Endothelial cell of umbilical vein (primary cell): ENCODE measurements at regions not wholly inside any gene's neighbourhood (a gene's known extent, or its start where the extent isn't known, plus 50 kb on each side); places are given as distances from the start of the nearest gene placed in this dataset.
"Not testable (repeated sequence)": the region's sequence is repeated elsewhere in the genome, so short reads cannot be mapped to it uniquely, and the experiment has no call there.

ENCODE experiments used
- BruUV-seq: library from RNA; stranded (reverse); fragments of 400-500 nt; replicated peaks from 2 replicates; lab custom pipeline; 2021; lab: Mats Ljungman, UMichigan
- CTCF ChIA-PET: fragments of 300-600, 350-600 bp; sonication (Branson Sonifier 250); formaldehyde crosslinking; loops from one replicate; lab custom pipeline; 2021; ENCODE audit warnings: antibody characterized with exemption, inconsistent platforms; lab: Charles Lee
- POLR2A ChIA-PET: fragments of 300-600, 350-600 bp; sonication (Branson Sonifier 250); formaldehyde crosslinking; loops from one replicate; lab custom pipeline; 2021; ENCODE audit warnings: antibody characterized with exemption, inconsistent platforms; lab: Charles Lee
- DNase-seq: peaks from one replicate; pipeline ENCODE4 v3.0.0-alpha.2; 2011; ENCODE audit warnings: low read depth, low spot score
- FAIRE-seq: peaks from 2 replicates; lab custom pipeline; 2011; peaks lifted over from hg19 to GRCh38; lab: Jason Lieb, UNC
- H2AFZ ChIP-seq: 2 replicates; pipeline ENCODE4 v1.6.0; 2012; ENCODE audit warnings: low read depth, low read length, control low read depth, inconsistent platforms
- H3K27ac ChIP-seq: 2 replicates; pipeline ENCODE4 v1.5.1; 2011; ENCODE audit warnings: low read depth, mild to moderate bottlenecking, control low read depth, low read length, moderate library complexity; ENCODE audit not compliant: insufficient read depth
- H3K27me3 ChIP-seq, 2 experiments: 2 replicates each; pipeline versions ENCODE4 v1.6.0 to v1.6.1; 2011; ENCODE audit warnings: low read length in 2 of 2, mixed read lengths in 1 of 2; ENCODE audit not compliant: control insufficient read depth in 2 of 2, insufficient read depth in 2 of 2
- H3K36me3 ChIP-seq, 2 experiments: 2 replicates in 1 of 2; 3 replicates in 1 of 2; pipeline ENCODE4 v1.5.1; 2011; ENCODE audit warnings: low read length in 2 of 2, mild to moderate bottlenecking in 1 of 2, moderate library complexity in 1 of 2; ENCODE audit not compliant: control insufficient read depth in 2 of 2, insufficient read depth in 2 of 2; ENCODE audit errors: extremely low read depth in 1 of 2
- H3K4me1 ChIP-seq: 3 replicates; pipeline ENCODE4 v1.5.1; 2011; ENCODE audit warnings: mild to moderate bottlenecking, low read length; ENCODE audit not compliant: control insufficient read depth, insufficient read depth; ENCODE audit errors: extremely low read depth
- H3K4me2 ChIP-seq: 2 replicates; pipeline ENCODE4 v1.6.1; 2011; ENCODE audit warnings: low read length, control low read depth, mixed read lengths; ENCODE audit not compliant: insufficient read depth
- H3K4me3 ChIP-seq, 3 experiments: fragments of 200-600 bp in 1 of 3; sonication (generic), shearing (Covaris generic) in 1 of 3; replicated peaks in 1 of 3; 2 replicates each; pipeline ENCODE4 v1.5.1; 2011 to 2016; ENCODE audit warnings: control low read depth in 3 of 3, low read length in 3 of 3, mild to moderate bottlenecking in 2 of 3, inconsistent platforms in 1 of 3, low read depth in 1 of 3, moderate library complexity in 1 of 3; ENCODE audit not compliant: insufficient read depth in 1 of 3
- H3K79me2 ChIP-seq: 2 replicates; pipeline ENCODE4 v1.6.0; 2012; ENCODE audit warnings: low read length, inconsistent platforms; ENCODE audit not compliant: control insufficient read depth, insufficient read depth
- H3K9ac ChIP-seq: replicated peaks from 2 replicates; pipeline ENCODE3; 2011; ENCODE audit warnings: low read length, control low read depth; ENCODE audit not compliant: insufficient read depth; ENCODE audit errors: extremely low read depth
- H3K9me1 ChIP-seq: replicated peaks from 3 replicates; pipeline ENCODE4 v1.6.0; 2011; ENCODE audit warnings: mild to moderate bottlenecking, low read length; ENCODE audit not compliant: control insufficient read depth, insufficient read depth; ENCODE audit errors: extremely low read depth
- H3K9me3 ChIP-seq: replicated peaks from 2 replicates; pipeline ENCODE4 v1.5.1; 2012; ENCODE audit warnings: low read length, inconsistent platforms; ENCODE audit not compliant: control insufficient read depth, insufficient read depth
- H4K20me1 ChIP-seq: replicated peaks from 2 replicates; pipeline ENCODE3; 2011; ENCODE audit warnings: mild to moderate bottlenecking, low read length; ENCODE audit not compliant: control insufficient read depth, insufficient read depth; ENCODE audit errors: extremely low read depth
- EZH2 ChIP-seq: IDR thresholded peaks from 2 replicates; pipeline ENCODE4 v1.6.1; 2012; ENCODE audit warnings: borderline replicate concordance, low read depth, mild to moderate bottlenecking, moderate library complexity, low read length, inconsistent platforms; ENCODE audit not compliant: severe bottlenecking
- FOS ChIP-seq: IDR thresholded peaks from 2 replicates; pipeline ENCODE4 v1.6.1; 2011; ENCODE audit warnings: mild to moderate bottlenecking, low read length, moderate library complexity, borderline replicate concordance; ENCODE audit not compliant: insufficient read depth
- GATA2 ChIP-seq: IDR thresholded peaks from 2 replicates; pipeline ENCODE4 v1.7.0; 2011; ENCODE audit warnings: low read depth, mild to moderate bottlenecking, moderate library complexity, mixed read lengths, low read length; ENCODE audit not compliant: insufficient read length, insufficient read depth
- JUN ChIP-seq: IDR thresholded peaks from 2 replicates; pipeline ENCODE4 v1.6.1; 2011; ENCODE audit warnings: borderline replicate concordance, low read depth; ENCODE audit not compliant: insufficient read length, insufficient read depth
- MAX ChIP-seq: IDR thresholded peaks from 2 replicates; pipeline ENCODE4 v1.6.1; 2011; ENCODE audit not compliant: insufficient read depth, insufficient read length
- POLR2A ChIP-seq: IDR thresholded peaks from 2 replicates; pipeline ENCODE4 v1.6.1; 2012; ENCODE audit warnings: low read depth, mild to moderate bottlenecking, control low read depth, low read length
- POLR2AphosphoS5 ChIP-seq: IDR thresholded peaks from 2 replicates; pipeline ENCODE4 v1.6.1; 2012; ENCODE audit warnings: low read depth, mild to moderate bottlenecking, control low read depth, low read length, moderate library complexity; ENCODE audit not compliant: insufficient read depth
- dilution Hi-C: fragments of 300-500 bp; cut with MboI; formaldehyde crosslinking; loops from one replicate; pipeline ENCODE4 v1.15.0; 2019; ENCODE audit warnings: low sequenced_read_pairs; ENCODE audit not compliant: extremely low pct_ligation_motif_present
- intact Hi-C: fragments of 100-400 bp; cut with micrococcal nuclease; formaldehyde crosslinking; loops from one replicate; pipeline ENCODE4 v1.10.0; 2022
- TF ChIP-seq, protein P1 (sequence below), 2 donors: IDR thresholded peaks; 1 replicate in 1 of 2; 2 replicates in 1 of 2; pipeline ENCODE4 v1.5.1; 2011; ENCODE audit warnings: low read length in 2 of 2, mild to moderate bottlenecking in 2 of 2, moderate library complexity in 2 of 2, control low read depth in 1 of 2, inconsistent platforms in 1 of 2, low read depth in 1 of 2; ENCODE audit not compliant: insufficient read depth in 1 of 2; ENCODE audit errors: extremely low read depth in 1 of 2

GRCh38 chr3:59496250-59496649 is 446.4 kb upstream of the CFAP20DC start:
- POLR2A ChIA-PET: no interaction called here
- FAIRE-seq (no peak), DNase-seq (no peak)
- Histone ChIP-seq H3K27me3 (no peaks in the 10 kb centered on the region), H3K79me2 (no peaks in the 10 kb centered on the region), H3K27ac (no peak overlapping the region), H3K9ac (no peak overlapping the region), H3K4me3 (no peak overlapping the region), H3K4me2 (no peak overlapping the region), H3K4me1 (no peaks in the 10 kb centered on the region), H3K36me3 (no peaks in the 10 kb centered on the region), H4K20me1 (no peaks in the 10 kb centered on the region), H2AFZ (no peak overlapping the region), H3K9me3 (no peaks in the 10 kb centered on the region), H3K9me1 (no peaks in the 10 kb centered on the region)
- intact Hi-C loops: no loop called here
- BruUV-seq: no TSS peak
- TF ChIP-seq EZH2 (no peak), POLR2AphosphoS5 (no peak), JUN (no peak), POLR2A (no peak), MAX (no peak), FOS (no peak), GATA2 (no peak)
- TF ChIP-seq, protein P1, sequence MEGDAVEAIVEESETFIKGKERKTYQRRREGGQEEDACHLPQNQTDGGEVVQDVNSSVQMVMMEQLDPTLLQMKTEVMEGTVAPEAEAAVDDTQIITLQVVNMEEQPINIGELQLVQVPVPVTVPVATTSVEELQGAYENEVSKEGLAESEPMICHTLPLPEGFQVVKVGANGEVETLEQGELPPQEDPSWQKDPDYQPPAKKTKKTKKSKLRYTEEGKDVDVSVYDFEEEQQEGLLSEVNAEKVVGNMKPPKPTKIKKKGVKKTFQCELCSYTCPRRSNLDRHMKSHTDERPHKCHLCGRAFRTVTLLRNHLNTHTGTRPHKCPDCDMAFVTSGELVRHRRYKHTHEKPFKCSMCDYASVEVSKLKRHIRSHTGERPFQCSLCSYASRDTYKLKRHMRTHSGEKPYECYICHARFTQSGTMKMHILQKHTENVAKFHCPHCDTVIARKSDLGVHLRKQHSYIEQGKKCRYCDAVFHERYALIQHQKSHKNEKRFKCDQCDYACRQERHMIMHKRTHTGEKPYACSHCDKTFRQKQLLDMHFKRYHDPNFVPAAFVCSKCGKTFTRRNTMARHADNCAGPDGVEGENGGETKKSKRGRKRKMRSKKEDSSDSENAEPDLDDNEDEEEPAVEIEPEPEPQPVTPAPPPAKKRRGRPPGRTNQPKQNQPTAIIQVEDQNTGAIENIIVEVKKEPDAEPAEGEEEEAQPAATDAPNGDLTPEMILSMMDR (IDR thresholded peaks at IDR 0.05; ENCODE audit: extremely low read depth in 1 of 2, insufficient read depth in 1 of 2, low read depth in 1 of 2, low read length in 2 of 2): no peak
- CTCF ChIA-PET: no interaction called here
- dilution Hi-C loops: no loop called here

- DNase-seq, H3K4me3 ChIP-seq, H4K20me1 ChIP-seq, dilution Hi-C loops, intact Hi-C loops, BruUV-seq, H3K4me1 ChIP-seq, H3K9me1 ChIP-seq, H3K27ac ChIP-seq, FAIRE-seq, H3K36me3 ChIP-seq, H3K4me2 ChIP-seq, H3K79me2 ChIP-seq, H3K9ac ChIP-seq, H2AFZ ChIP-seq, POLR2A ChIA-PET, H3K9me3 ChIP-seq, H3K27me3 ChIP-seq, CTCF ChIA-PET: not testable (repeated sequence)
Measured at GRCh38 chr3:59494969-59495368, 445.1 kb upstream of the CFAP20DC start.
